Suprapubic skin (tissue), 4 donors: ENCODE measurements at regions not wholly inside any gene's neighbourhood (a gene's known extent, or its start where the extent isn't known, plus 50 kb on each side); places are given as distances from the start of the nearest gene placed in this dataset.

ENCODE experiments used
- DNase-seq, 2 donors: peaks; one replicate each; pipeline ENCODE4 v3.0.0-alpha.2; 2019; ENCODE audit warnings: low spot score in 2 of 2
- H3K27ac ChIP-seq: fragments of 200-600 bp; sonication (generic); one replicate; pipeline ENCODE4 v1.5.1; 2019
- H3K27me3 ChIP-seq: fragments of 200-600 bp; sonication (generic); one replicate; pipeline ENCODE4 v1.5.1; 2019
- H3K36me3 ChIP-seq: fragments of 200-600 bp; sonication (generic); one replicate; pipeline ENCODE4 v1.5.1; 2019
- H3K4me1 ChIP-seq: fragments of 200-600 bp; sonication (generic); one replicate; pipeline ENCODE4 v1.5.1; 2019
- H3K4me3 ChIP-seq: fragments of 200-600 bp; sonication (generic); one replicate; pipeline ENCODE4 v1.5.1; 2019; ENCODE audit warnings: mild to moderate bottlenecking
- H3K9me3 ChIP-seq: fragments of 200-600 bp; sonication (generic); one replicate; pipeline ENCODE4 v1.5.1; 2019
- EP300 ChIP-seq: sonication (generic); formaldehyde crosslinking; IDR thresholded peaks from one replicate; pipeline ENCODE4 v1.6.1; 2017; ENCODE audit warnings: antibody characterized with exemption
- POLR2A ChIP-seq, 2 donors: fragments of 450-650 bp; IDR thresholded peaks; one replicate each; pipeline ENCODE4 v1.6.1; 2017; ENCODE audit warnings: antibody characterized with exemption in 2 of 2, mild to moderate bottlenecking in 2 of 2, moderate library complexity in 2 of 2
- POLR2AphosphoS5 ChIP-seq, 3 donors: sonication (generic); formaldehyde crosslinking; IDR thresholded peaks; one replicate each; pipeline ENCODE4 v1.6.1; 2017; ENCODE audit warnings: antibody characterized with exemption in 3 of 3
- WGBS: methylation state at CpG from one replicate; pipeline ENCODE4 v1.1.5; 2018; 5-methylcytosine and 5-hydroxymethylcytosine counted together
- TF ChIP-seq, protein P1 (sequence below), 2 donors: fragments of 200-600 bp in 1 of 2; fragments of 450-650 bp in 1 of 2; sonication (generic) in 1 of 2; IDR thresholded peaks; one replicate each; pipeline ENCODE4 v1.5.1; 2016 to 2019; ENCODE audit warnings: antibody characterized with exemption in 2 of 2, mild to moderate bottlenecking in 1 of 2, moderate library complexity in 1 of 2

DNA sequence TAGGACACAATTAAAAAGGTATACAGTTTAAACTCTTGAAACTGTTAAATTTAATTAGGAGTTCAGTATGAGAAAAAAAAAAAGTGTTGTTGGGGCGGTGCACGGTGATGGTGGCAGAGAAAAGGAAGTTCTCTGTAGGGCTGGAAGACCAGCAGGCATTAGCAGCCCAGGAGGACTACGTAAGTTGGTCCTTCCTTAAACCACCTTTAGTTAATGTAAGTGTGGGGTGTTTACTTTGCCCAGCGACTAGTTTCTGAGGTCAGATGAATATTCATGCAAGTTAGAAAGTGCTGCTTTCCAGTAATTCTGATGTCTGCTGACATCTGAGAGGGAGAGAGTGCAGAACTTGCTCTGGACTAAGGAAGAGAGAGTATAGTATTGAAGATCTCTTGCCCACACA lies 54.9 kb downstream of the NKX2-1 start:
- H3K27ac ChIP-seq, result no peak overlapping the region
- no peak for DNase-seq

DNA sequence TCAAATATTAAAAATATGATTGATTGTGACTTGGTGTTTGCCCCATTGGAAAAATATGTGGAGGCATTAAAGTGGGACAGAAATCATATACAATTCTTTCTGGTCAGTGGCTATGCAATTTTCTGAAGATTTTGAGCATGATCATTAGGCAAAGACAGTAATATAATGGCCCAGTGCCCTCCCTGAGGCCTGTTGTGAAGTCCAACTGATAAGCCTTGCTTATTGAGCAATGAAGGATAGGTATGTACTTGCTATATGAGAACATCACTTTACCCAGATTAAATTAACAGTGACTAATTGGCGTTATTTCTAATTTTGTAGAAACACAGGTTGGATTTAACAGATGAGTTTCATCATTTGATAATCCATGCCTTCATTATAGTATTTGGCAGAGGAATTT lies 57.1 kb downstream of the NKX2-1 start:
- 75% methylated on average over 1 of the region's 1 CpG for WGBS
- Histone ChIP-seq H3K4me3 (no peak overlapping the region), H3K36me3 (no peaks in the 10 kb centered on the region), H3K4me1 (no peaks in the 10 kb centered on the region), H3K27me3 (no peaks in the 10 kb centered on the region), H3K9me3 (no peaks in the 10 kb centered on the region), H3K27ac (no peak overlapping the region)
- DNase-seq, result no peak
- TF ChIP-seq POLR2AphosphoS5 (IDR thresholded peaks at IDR 0.05), result no peak
- TF ChIP-seq POLR2A (IDR thresholded peaks at IDR 0.05), result no peak
- TF ChIP-seq, protein P1, sequence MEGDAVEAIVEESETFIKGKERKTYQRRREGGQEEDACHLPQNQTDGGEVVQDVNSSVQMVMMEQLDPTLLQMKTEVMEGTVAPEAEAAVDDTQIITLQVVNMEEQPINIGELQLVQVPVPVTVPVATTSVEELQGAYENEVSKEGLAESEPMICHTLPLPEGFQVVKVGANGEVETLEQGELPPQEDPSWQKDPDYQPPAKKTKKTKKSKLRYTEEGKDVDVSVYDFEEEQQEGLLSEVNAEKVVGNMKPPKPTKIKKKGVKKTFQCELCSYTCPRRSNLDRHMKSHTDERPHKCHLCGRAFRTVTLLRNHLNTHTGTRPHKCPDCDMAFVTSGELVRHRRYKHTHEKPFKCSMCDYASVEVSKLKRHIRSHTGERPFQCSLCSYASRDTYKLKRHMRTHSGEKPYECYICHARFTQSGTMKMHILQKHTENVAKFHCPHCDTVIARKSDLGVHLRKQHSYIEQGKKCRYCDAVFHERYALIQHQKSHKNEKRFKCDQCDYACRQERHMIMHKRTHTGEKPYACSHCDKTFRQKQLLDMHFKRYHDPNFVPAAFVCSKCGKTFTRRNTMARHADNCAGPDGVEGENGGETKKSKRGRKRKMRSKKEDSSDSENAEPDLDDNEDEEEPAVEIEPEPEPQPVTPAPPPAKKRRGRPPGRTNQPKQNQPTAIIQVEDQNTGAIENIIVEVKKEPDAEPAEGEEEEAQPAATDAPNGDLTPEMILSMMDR (IDR thresholded peaks at IDR 0.05), result no peak
- no peak for TF ChIP-seq EP300

More for the DNA sequence above, 54.9 kb downstream of the NKX2-1 start:
- WGBS, result 81% methylated on average over 4 of the region's 4 CpGs
- H3K4me3 ChIP-seq, result no peak overlapping the region
- no peaks in the 10 kb centered on the region for H3K4me1 ChIP-seq
- no peak for TF ChIP-seq EP300
- TF ChIP-seq, protein P1 (IDR thresholded peaks at IDR 0.05), result no peak
- TF ChIP-seq POLR2AphosphoS5 (IDR thresholded peaks at IDR 0.05), result no peak
- no peak for TF ChIP-seq POLR2A (IDR thresholded peaks at IDR 0.05)
- peaks cover 4% of the 10 kb centered on the region for H3K27me3 ChIP-seq
- H3K36me3 ChIP-seq, result no peaks in the 10 kb centered on the region
- H3K9me3 ChIP-seq, result no peaks in the 10 kb centered on the region

DNA sequence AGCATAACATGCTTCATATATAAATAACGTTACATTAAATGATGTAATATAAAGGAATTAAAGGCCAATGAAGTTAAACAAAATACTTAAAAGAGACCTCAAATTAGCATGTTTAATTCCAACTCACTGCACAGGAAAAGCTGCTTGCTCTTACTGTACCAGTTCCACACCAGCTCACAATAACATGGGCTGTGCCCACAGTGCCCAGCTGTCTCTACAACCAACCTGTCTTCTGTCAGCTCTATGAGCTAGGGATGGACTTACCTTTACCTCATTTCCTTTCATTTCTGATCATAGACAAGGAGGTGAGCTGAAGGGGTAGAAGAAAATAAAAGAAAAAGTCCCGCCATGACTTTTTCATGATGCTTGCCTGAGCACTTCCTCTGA lies 64.8 kb downstream of the NKX2-1 start:
- Histone ChIP-seq H3K27me3 (no peaks in the 10 kb centered on the region), H3K27ac (no peak overlapping the region), H3K4me1 (no peaks in the 10 kb centered on the region), H3K4me3 (no peak overlapping the region), H3K36me3 (no peaks in the 10 kb centered on the region), H3K9me3 (no peaks in the 10 kb centered on the region)
- no peak for TF ChIP-seq EP300
- WGBS, result 82% methylated on average over 2 of the region's 2 CpGs
- no peak for DNase-seq

- H3K4me1 ChIP-seq, result no peaks in the 10 kb centered on the region
- no peaks in the 10 kb centered on the region for H3K36me3 ChIP-seq
- no peaks in the 10 kb centered on the region for H3K9me3 ChIP-seq
- H3K27me3 ChIP-seq, result no peaks in the 10 kb centered on the region
- 48% methylated on average over 5 of the region's 5 CpGs for WGBS
- no peak overlapping the region for H3K27ac ChIP-seq
- TF ChIP-seq, protein P1 (IDR thresholded peaks at IDR 0.05), result no peak
- DNase-seq, result no peak
- H3K4me3 ChIP-seq, result no peak overlapping the region
Observed at GRCh38 chr14:36454599-36455240, 65.3 kb downstream of the NKX2-1 start.

DNA sequence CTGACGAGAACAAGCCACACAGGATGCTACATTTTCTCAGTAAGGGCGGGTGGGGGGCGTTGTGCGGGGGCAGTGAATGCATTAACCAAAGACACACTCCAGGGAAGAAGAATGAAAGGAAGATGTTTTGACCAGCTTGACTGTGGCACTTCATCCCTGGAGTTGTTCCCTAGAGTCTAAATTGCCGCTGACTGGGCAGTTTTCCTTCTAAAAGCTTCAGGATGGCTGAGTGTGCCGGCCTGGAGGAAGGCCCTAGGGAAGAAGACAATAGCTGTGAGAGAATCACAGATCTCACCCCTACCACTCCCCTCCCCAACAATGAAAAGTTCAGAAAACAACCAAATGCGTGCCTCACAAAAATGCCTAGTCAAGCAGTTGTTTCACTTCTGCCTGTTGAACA lies 67.2 kb downstream of the NKX2-1 start:
- WGBS, result 63% methylated on average over 7 of the region's 7 CpGs
- Histone ChIP-seq H3K27me3 (no peaks in the 10 kb centered on the region), H3K4me3 (no peak overlapping the region), H3K4me1 (no peaks in the 10 kb centered on the region), H3K36me3 (no peaks in the 10 kb centered on the region), H3K9me3 (no peaks in the 10 kb centered on the region), H3K27ac (no peak overlapping the region)
- no peak for DNase-seq
- no peak for TF ChIP-seq POLR2AphosphoS5 (IDR thresholded peaks at IDR 0.05)

DNA sequence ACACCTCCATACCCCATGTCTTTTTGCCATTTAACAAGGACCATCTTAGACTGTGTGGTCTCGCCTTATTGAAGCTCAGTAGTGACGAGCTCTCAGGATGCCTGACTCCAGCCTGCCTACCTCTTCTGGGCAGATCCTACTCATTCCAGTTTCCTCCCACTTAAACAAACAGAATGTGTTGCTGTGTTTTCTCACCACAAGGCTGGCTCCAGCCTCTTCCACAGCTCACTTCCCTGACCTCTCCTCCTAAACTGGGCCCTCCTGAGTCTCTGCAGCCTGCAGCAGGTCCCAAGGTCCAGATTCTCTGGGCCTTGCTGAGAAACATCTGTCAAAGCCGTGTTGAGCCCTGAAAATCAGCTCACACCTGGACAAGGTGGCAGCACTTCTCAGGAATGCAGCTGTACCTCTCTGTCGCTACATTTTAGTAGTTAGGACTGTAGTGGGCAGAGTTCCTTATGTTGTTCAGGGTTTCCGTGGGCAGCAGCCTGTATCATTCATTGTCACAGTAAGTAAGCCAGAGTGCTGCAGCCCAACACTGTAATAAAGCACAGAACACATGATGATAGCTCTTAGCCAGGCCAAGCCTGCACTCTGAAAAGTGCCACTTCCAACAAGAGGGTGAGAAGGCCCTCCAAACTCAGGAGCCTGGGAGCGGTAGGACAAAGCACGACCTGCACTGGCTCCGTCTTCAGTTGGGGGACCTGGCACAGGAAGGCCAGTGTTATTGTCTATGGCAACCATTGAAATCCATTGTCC lies 68.5 kb downstream of the NKX2-1 start:
- no peak overlapping the region for H3K27ac ChIP-seq
- H3K27me3 ChIP-seq, result no peaks in the 10 kb centered on the region
- H3K9me3 ChIP-seq, result no peaks in the 10 kb centered on the region
- DNase-seq, result no peak
- H3K4me3 ChIP-seq, result no peak overlapping the region
- H3K4me1 ChIP-seq, result no peaks in the 10 kb centered on the region
- TF ChIP-seq POLR2AphosphoS5 (IDR thresholded peaks at IDR 0.05) (no peak), EP300 (no peak), POLR2A (IDR thresholded peaks at IDR 0.05) (no peak)
- TF ChIP-seq, protein P1 (IDR thresholded peaks at IDR 0.05), result no peak
- H3K36me3 ChIP-seq, result no peaks in the 10 kb centered on the region
- WGBS, result 80% methylated on average over 8 of the region's 8 CpGs
